ENCODE measurements at regions not wholly inside any gene's neighbourhood (a gene's known extent, or its start where the extent isn't known, plus 50 kb on each side); places are given as distances from the start of the nearest gene placed in this dataset.

GRCh38 chr5:174668349-174668748, 56.0 kb upstream of the MSX2 start:
- intact Hi-C loops (cut with DNase I) = no loop called here
- peaks cover 4% of the 10 kb centered on the region for H3K27me3 ChIP-seq
- DNase-seq (no peak), ATAC-seq (no peak)
- no peak for TF ChIP-seq CTCF (IDR thresholded peaks at IDR 0.05)
- no peaks in the 10 kb centered on the region for H3K9me3 ChIP-seq
- no peaks in the 10 kb centered on the region for H3K4me1 ChIP-seq
- H3K36me3 ChIP-seq = no peaks in the 10 kb centered on the region
- H3K4me3 ChIP-seq = no peak overlapping the region
- H3K27ac ChIP-seq = no peak overlapping the region

Measured in upper lobe of right lung (tissue), 1 donor.